Esophagus squamous epithelium (tissue), 4 donors: ENCODE measurements at regions not wholly inside any gene's neighbourhood (a gene's known extent, or its start where the extent isn't known, plus 50 kb on each side); places are given as distances from the start of the nearest gene placed in this dataset.

Source experiments
- POLR2A ChIP-seq, 4 donors: fragments of 450-650 bp; IDR thresholded peaks; one replicate each; pipeline ENCODE4 v1.6.1; 2017; ENCODE audit warnings: antibody characterized with exemption in 4 of 4, mild to moderate bottlenecking in 4 of 4, moderate library complexity in 3 of 4
- TF ChIP-seq, protein P1 (sequence below), 6 experiments: fragments of 450-650 bp in 4 of 6; fragments of 200-600 bp in 2 of 6; sonication (generic) in 2 of 6; IDR thresholded peaks; one replicate each; pipeline ENCODE4 v1.5.1; 2016 to 2019; ENCODE audit warnings: antibody characterized with exemption in 6 of 6, mild to moderate bottlenecking in 4 of 6, moderate library complexity in 4 of 6

DNA sequence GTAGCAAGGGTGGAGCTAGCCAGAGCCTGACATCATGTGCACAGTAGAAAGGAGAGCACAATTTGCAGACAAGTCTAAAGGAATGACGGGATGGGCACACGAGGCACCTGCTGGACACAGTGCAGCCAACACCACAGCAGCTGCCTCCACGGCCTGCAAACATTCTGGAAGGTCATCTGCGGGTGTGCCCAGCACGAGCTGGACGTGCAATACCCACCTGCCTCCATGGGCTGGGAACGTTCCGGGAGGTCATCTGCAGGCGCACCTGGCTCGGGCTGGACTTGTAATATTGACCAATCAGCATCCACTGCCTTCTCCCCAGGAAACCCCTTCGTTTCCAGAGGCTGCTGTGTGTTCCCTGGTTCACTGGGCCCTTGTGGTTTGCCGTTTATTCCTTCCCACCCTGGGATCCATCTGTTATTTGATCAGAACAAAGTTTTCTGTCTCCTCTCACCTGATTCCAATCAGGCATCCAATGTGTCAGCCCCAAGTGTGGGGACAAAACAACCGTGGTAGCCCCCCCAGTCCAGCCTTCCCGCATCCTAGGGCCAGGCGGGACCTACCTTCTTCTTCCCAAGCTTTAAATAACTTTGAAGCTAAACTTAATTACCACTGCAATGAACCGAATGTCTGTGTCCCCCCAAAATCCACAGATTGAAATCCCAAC lies 243.4 kb upstream of the PPP2R2D start:
- TF ChIP-seq, protein P1, sequence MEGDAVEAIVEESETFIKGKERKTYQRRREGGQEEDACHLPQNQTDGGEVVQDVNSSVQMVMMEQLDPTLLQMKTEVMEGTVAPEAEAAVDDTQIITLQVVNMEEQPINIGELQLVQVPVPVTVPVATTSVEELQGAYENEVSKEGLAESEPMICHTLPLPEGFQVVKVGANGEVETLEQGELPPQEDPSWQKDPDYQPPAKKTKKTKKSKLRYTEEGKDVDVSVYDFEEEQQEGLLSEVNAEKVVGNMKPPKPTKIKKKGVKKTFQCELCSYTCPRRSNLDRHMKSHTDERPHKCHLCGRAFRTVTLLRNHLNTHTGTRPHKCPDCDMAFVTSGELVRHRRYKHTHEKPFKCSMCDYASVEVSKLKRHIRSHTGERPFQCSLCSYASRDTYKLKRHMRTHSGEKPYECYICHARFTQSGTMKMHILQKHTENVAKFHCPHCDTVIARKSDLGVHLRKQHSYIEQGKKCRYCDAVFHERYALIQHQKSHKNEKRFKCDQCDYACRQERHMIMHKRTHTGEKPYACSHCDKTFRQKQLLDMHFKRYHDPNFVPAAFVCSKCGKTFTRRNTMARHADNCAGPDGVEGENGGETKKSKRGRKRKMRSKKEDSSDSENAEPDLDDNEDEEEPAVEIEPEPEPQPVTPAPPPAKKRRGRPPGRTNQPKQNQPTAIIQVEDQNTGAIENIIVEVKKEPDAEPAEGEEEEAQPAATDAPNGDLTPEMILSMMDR (IDR thresholded peaks at IDR 0.05), result no peak
- TF ChIP-seq POLR2A (IDR thresholded peaks at IDR 0.05), result no peak
